Naive thymus-derived CD8-positive, alpha-beta T cell (primary cell): ENCODE measurements at regions not wholly inside any gene's neighbourhood (a gene's known extent, or its start where the extent isn't known, plus 50 kb on each side); places are given as distances from the start of the nearest gene placed in this dataset.

Experiments
- ATAC-seq, 2 donors: fragments of 150-1000 bp; cut with Tn5 transposase in 1 of 2; sonication (Bioruptor Pico), chemical (Tn5 transposase) in 1 of 2; 1 replicate in 1 of 2; 2 replicates in 1 of 2; pipeline ENCODE4 v1.10.0; 2021; ENCODE audit warnings: mild to moderate bottlenecking in 2 of 2, moderate library complexity in 2 of 2
- POLR2A ChIA-PET: fragments of 350-600 bp; sonication (Branson Sonifier 250); formaldehyde crosslinking; loops from one replicate; lab custom pipeline; 2021; ENCODE audit warnings: antibody characterized with exemption; lab: Charles Lee
- DNase-seq, 10 donors: peaks; one replicate each; pipeline versions ENCODE4 v3.0.0 to v3.0.0-alpha.2; 2020 to 2022
- H3K27ac Mint-ChIP-seq, 10 donors: one replicate each; pipeline ENCODE4 v1.8.0; 2020 to 2022; ENCODE audit warnings: mild to moderate bottlenecking in 10 of 10, mixed read lengths in 10 of 10, moderate library complexity in 4 of 10, inconsistent platforms in 1 of 10
- H3K27me3 Mint-ChIP-seq, 5 donors: one replicate each; pipeline ENCODE4 v1.8.0; 2021 to 2022; ENCODE audit warnings: mixed read lengths in 5 of 5
- H3K36me3 Mint-ChIP-seq, 3 donors: one replicate each; pipeline ENCODE4 v1.8.0; 2020 to 2022; ENCODE audit warnings: mixed read lengths in 3 of 3, mild to moderate bottlenecking in 2 of 3, inconsistent platforms in 1 of 3
- H3K4me1 Mint-ChIP-seq, 4 donors: one replicate each; pipeline ENCODE4 v1.8.0; 2021 to 2022; ENCODE audit warnings: mixed read lengths in 4 of 4
- H3K4me3 Mint-ChIP-seq, 10 donors: one replicate each; pipeline ENCODE4 v1.8.0; 2020 to 2022; ENCODE audit warnings: mild to moderate bottlenecking in 10 of 10, mixed read lengths in 10 of 10, moderate library complexity in 6 of 10, inconsistent platforms in 1 of 10
- H3K9me3 Mint-ChIP-seq, 9 donors: one replicate each; pipeline ENCODE4 v1.8.0; 2020 to 2022; ENCODE audit warnings: mixed read lengths in 9 of 9, mild to moderate bottlenecking in 3 of 9, inconsistent platforms in 1 of 9, moderate library complexity in 1 of 9

GRCh38 chr20:43781215-43781614 lies 54.4 kb upstream of the GTSF1L start:
- Mint-ChIP-seq H3K27ac (peak overlapping the region in 4 of 10 donors; percentile 27 to 69 (median 36)), H3K9me3 (peaks cover 0 to 31% (median 13%) of the 10 kb centered on the region in 9 donors), H3K36me3 (peaks cover 0 to 8% (median 4%) of the 10 kb centered on the region in 3 donors), H3K4me3 (no peak overlapping the region), H3K4me1 (peaks cover 0 to 19% (median 19%) of the 10 kb centered on the region in 4 donors), H3K27me3 (peaks cover 0 to 1% (median 0%) of the 10 kb centered on the region in 5 donors)
- DNase-seq (no peak), ATAC-seq (no peak)
- POLR2A ChIA-PET, result no interaction called here

- POLR2A ChIA-PET, result interaction anchor here (0.5 to 0.6 kb wide), 2 partner anchors 11 to 28 kb away, joined by 3 read pairs; no protein-coding TSS in a partner anchor
- H3K4me1 Mint-ChIP-seq, result peaks cover 1 to 19% (median 18%) of the 10 kb centered on the region in 4 donors
- H3K4me3 Mint-ChIP-seq, result no peak overlapping the region
- ATAC-seq (no peak), DNase-seq (no peak)
- H3K36me3 Mint-ChIP-seq, result peaks cover 0 to 8% (median 6%) of the 10 kb centered on the region in 3 donors
- H3K27me3 Mint-ChIP-seq, result peaks cover 4 to 10% (median 7%) of the 10 kb centered on the region in 5 donors
- peaks cover 0 to 31% (median 13%) of the 10 kb centered on the region in 9 donors for H3K9me3 Mint-ChIP-seq
- no peak overlapping the region for H3K27ac Mint-ChIP-seq
These were observed 51.6 kb upstream of the GTSF1L start for GRCh38 chr20:43778375-43778774.

- H3K9me3 Mint-ChIP-seq, result peaks cover 0 to 31% (median 10%) of the 10 kb centered on the region in 9 donors
- DNase-seq, result no peak
- H3K4me1 Mint-ChIP-seq, result peaks cover 1 to 8% (median 7%) of the 10 kb centered on the region in 4 donors
- no peak overlapping the region for H3K27ac Mint-ChIP-seq
- no peak overlapping the region for H3K4me3 Mint-ChIP-seq
- POLR2A ChIA-PET, result no interaction called here
- H3K36me3 Mint-ChIP-seq, result peaks cover 0 to 8% (median 6%) of the 10 kb centered on the region in 3 donors
- peaks cover 4 to 21% (median 16%) of the 10 kb centered on the region in 5 donors for H3K27me3 Mint-ChIP-seq
- ATAC-seq, result no peak
These were observed 49.9 kb upstream of the GTSF1L start for GRCh38 chr20:43776691-43777090.
